HG03457 (cell line): ENCODE measurements at regions not wholly inside any gene's neighbourhood (a gene's known extent, or its start where the extent isn't known, plus 50 kb on each side); places are given as distances from the start of the nearest gene placed in this dataset.
"Not testable (repeated sequence)": the region's sequence is repeated elsewhere in the genome, so short reads cannot be mapped to it uniquely, and the experiment has no call there.

Experiments
- ATAC-seq: cut with Tn5 transposase; IDR thresholded peaks from one replicate; pipeline ENCODE4 v1.9.1; 2021; ENCODE audit warnings: moderate number of reproducible peaks; ENCODE audit not compliant: unreplicated experiment

- not testable (repeated sequence) for ATAC-seq
Observed at GRCh38 chr3:20921112-20921511, 735.1 kb upstream of the SGO1 start.

GRCh38 chr3:20916951-20917606 lies 731.1 kb upstream of the SGO1 start:
- no peak for ATAC-seq

DNA sequence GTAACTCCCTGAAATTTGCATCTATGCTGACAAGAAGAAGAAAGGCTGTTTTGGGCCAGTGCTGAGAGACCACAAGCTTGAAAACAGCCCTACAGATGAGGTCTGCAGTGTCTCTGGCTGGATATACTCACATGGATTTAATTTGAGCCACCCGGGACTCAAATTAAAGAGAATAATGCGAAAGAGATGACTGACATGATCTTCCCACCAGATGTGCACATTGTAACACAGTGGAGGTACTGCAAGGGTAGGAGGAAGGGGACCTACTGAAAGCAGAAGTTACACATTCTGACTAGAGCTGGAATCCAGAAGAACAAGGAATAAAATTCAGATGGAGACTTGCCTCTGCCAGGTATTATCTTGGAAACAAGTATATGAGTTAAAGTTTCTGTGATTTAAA lies 728.3 kb upstream of the SGO1 start:
- no peak for ATAC-seq

DNA sequence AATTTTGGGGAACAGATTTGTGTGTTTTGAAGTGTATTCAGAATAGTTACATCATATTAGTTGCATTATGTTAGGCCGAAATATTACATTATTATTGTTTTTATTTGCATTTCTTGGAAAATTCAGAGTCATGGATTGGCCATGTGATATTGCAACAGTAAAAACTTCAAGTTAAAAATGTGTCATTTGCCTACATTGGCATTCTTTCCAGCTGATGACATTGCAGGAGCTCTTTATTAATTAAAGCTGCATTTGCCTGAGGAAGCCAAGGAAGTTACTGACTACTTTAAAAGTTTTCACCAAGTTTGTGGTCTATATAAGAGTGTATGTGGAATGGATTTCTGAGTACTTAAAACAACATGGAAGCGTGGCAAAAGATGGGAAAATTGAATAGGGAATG lies 726.4 kb upstream of the SGO1 start:
- ATAC-seq = no peak

- no peak for ATAC-seq
Observed at GRCh38 chr3:20909511-20909910, 723.5 kb upstream of the SGO1 start.

DNA sequence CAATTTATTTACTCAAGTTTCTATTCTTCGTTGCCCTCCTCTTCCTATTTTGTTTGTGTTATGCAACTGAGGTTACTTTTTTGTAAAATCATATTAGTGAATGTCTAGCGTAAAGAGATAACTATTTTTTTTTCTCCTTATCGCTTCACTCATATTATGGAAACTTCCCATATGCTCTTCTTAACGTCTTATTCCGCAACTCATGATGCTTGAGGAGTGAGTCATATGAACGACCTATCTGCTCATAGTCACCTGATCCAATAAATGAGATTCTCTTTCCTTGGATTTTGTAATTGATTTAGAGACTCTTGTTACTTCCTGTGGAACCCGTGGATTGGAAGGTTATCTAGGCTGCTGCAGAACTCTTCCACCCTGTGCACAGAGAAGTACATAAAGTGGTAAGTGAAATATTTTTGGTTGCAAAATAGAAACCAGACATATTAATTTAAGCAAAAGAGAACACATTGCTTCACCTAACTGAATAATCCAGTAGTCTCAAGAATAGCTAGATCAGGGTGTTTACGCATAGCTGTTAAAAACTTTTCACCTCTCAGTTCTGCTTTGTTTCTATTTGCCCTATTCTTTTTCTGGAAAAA lies 719.3 kb upstream of the SGO1 start:
- ATAC-seq = no peak

- ATAC-seq = no peak
Observed at GRCh38 chr3:20904671-20905070, 718.7 kb upstream of the SGO1 start.

- ATAC-seq = no peak
Observed at GRCh38 chr3:20898962-20899361, 713.0 kb upstream of the SGO1 start.

GRCh38 chr3:20890111-20890519 lies 704.1 kb upstream of the SGO1 start:
- ATAC-seq = no peak

- ATAC-seq = no peak
Observed at GRCh38 chr3:20878691-20879090, 692.7 kb upstream of the SGO1 start.

DNA sequence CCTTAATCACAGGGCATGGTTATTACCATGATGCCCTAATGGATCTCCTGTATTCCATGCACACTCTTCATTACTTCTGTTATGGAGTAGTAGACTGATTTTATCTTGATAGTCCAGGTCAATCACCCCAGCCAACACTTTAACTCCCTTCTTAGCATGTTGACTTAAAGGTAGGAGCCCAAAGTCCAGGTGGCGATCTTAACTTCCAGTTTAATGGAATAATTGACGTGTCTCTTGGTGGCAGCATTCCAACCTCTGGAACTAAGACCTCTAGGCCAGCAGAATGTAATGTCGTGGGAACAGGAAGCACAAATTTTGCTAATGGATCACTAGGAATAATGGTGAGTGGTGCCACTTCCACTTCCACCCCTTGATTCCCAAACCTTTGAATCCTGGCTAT lies 687.2 kb upstream of the SGO1 start:
- no peak for ATAC-seq

GRCh38 chr3:20870106-20870899 lies 684.3 kb upstream of the SGO1 start:
- no peak for ATAC-seq

GRCh38 chr3:20865803-20866202 lies 679.8 kb upstream of the SGO1 start:
- no peak for ATAC-seq

DNA sequence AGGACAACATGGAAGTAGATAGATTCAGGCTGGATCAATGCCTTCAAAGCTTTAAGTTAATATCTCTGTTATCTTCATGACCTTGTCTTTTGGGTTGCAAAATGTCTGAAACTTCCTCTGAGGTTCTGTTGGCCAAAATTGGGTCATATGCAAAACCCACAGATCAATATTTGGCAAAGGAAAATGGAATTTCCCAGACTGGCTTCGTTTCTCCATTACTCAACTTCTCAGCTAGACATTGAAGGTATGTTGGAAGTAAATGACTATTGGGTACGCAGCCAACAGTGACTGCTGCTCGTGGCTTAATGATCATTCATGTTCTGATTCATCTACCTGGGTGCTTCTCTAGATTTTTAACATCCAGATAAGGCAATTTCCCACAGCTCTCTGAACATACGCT lies 675.4 kb upstream of the SGO1 start:
- no peak for ATAC-seq

GRCh38 chr3:20857636-20858035 lies 671.6 kb upstream of the SGO1 start:
- ATAC-seq = no peak

DNA sequence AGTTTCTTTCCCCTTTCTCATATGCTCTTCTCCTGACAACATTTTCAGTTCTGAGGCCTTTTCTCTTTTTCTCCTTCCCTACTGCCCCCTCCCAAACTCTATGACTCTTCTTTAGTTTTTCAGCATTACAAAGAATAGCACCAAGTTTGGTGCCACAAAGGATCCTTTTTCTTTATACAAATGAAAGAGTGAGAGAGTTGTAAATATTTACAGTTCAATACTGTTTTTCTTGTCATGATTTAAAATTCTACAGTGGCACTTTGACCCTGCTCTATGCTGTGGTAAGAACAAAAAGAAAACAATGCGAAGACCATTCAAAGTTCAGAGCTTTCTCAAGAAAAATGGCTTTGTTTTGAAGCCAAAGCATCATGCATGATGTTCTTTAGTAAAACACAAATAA lies 667.9 kb upstream of the SGO1 start:
- no peak for ATAC-seq

GRCh38 chr3:20852712-20853111 lies 666.7 kb upstream of the SGO1 start:
- no peak for ATAC-seq

DNA sequence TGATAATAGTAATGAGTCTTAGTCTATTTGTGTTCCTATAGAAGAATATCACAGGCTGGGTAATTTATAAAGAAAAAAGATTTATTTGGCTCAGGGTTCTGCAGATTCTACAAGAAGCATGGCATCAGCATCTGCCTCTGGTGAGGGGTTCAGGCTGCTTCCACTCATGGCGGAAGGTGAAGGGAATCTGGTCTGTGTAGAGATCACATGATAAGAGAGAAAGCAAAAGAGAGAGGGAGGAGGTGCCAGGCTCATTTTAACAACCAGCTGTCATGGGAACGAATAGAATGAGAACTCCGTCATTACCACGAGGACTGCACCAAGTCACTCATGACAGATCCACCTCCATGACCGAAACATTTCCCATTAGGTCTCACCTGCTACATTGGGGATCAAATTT lies 664.0 kb upstream of the SGO1 start:
- ATAC-seq = no peak

- ATAC-seq = no peak
Observed at GRCh38 chr3:20846832-20847231, 660.8 kb upstream of the SGO1 start.

- no peak for ATAC-seq
Observed at GRCh38 chr3:20846066-20846465, 660.1 kb upstream of the SGO1 start.

GRCh38 chr3:20844851-20845250 lies 658.8 kb upstream of the SGO1 start:
- ATAC-seq = no peak
